Keratinocyte (primary cell): ENCODE measurements at regions not wholly inside any gene's neighbourhood (a gene's known extent, or its start where the extent isn't known, plus 50 kb on each side); places are given as distances from the start of the nearest gene placed in this dataset.

ENCODE experiments used
- DNase-seq: peaks from one replicate; pipeline ENCODE4 v3.0.0-alpha.2; 2011; ENCODE audit warnings: low read depth, missing footprints, low spot score
- FAIRE-seq: peaks from 2 replicates; lab custom pipeline; 2011; peaks lifted over from hg19 to GRCh38; lab: Jason Lieb, UNC
- H2AFZ ChIP-seq: 2 replicates; pipeline ENCODE4 v1.6.0; 2012; ENCODE audit warnings: low read length, control low read depth, inconsistent platforms; ENCODE audit not compliant: control insufficient read depth
- H3K27ac ChIP-seq: 2 replicates; pipeline ENCODE4 v1.5.1; 2011; ENCODE audit warnings: low read length; ENCODE audit not compliant: control insufficient read depth, insufficient read depth
- H3K27me3 ChIP-seq: 3 replicates; pipeline ENCODE4 v1.6.0; 2011; ENCODE audit warnings: low read length; ENCODE audit not compliant: control insufficient read depth, insufficient read depth; ENCODE audit errors: extremely low read depth
- H3K36me3 ChIP-seq, 2 experiments: 2 replicates in 1 of 2; 3 replicates in 1 of 2; pipeline ENCODE4 v1.5.1; 2011; ENCODE audit warnings: low read length in 2 of 2, mild to moderate bottlenecking in 1 of 2; ENCODE audit not compliant: control insufficient read depth in 2 of 2, insufficient read depth in 2 of 2; ENCODE audit errors: extremely low read depth in 1 of 2
- H3K4me1 ChIP-seq: 3 replicates; pipeline ENCODE4 v1.5.1; 2011; ENCODE audit warnings: low read length; ENCODE audit not compliant: control insufficient read depth, insufficient read depth; ENCODE audit errors: extremely low read depth
- H3K4me2 ChIP-seq: 3 replicates; pipeline ENCODE4 v1.6.0; 2011; ENCODE audit warnings: low read depth, low read length; ENCODE audit not compliant: control insufficient read depth, insufficient read depth; ENCODE audit errors: extremely low read depth
- H3K4me3 ChIP-seq, 3 experiments: fragments of 200-600 bp in 1 of 3; sonication (generic) in 1 of 3; 2 replicates in 2 of 3; 3 replicates in 1 of 3; pipeline ENCODE4 v1.5.1; 2011 to 2016; ENCODE audit warnings: low read length in 3 of 3, mild to moderate bottlenecking in 3 of 3, control low read depth in 2 of 3, inconsistent platforms in 1 of 3, low read depth in 1 of 3, mixed read lengths in 1 of 3, mixed run types in 1 of 3, moderate library complexity in 1 of 3; ENCODE audit not compliant: control insufficient read depth in 2 of 3, insufficient read depth in 2 of 3; ENCODE audit errors: extremely low read depth in 1 of 3
- H3K79me2 ChIP-seq: 2 replicates; pipeline ENCODE4 v1.6.0; 2012; ENCODE audit warnings: low read length; ENCODE audit not compliant: control insufficient read depth, insufficient read depth
- H3K9ac ChIP-seq: 3 replicates; pipeline ENCODE4 v1.6.0; 2011; ENCODE audit warnings: low read length; ENCODE audit not compliant: control insufficient read depth, insufficient read depth; ENCODE audit errors: extremely low read depth
- H3K9me1 ChIP-seq: 3 replicates; pipeline ENCODE4 v1.6.0; 2011; ENCODE audit warnings: low read length; ENCODE audit not compliant: control insufficient read depth, insufficient read depth; ENCODE audit errors: extremely low read depth
- H3K9me3 ChIP-seq: 2 replicates; pipeline ENCODE4 v1.5.1; 2012; ENCODE audit warnings: low read depth, low read length; ENCODE audit not compliant: control insufficient read depth
- H4K20me1 ChIP-seq: 3 replicates; pipeline ENCODE4 v1.6.0; 2011; ENCODE audit warnings: low read length; ENCODE audit not compliant: control insufficient read depth, insufficient read depth; ENCODE audit errors: extremely low read depth
- CTCF ChIP-seq, 3 experiments: IDR thresholded peaks in 1 of 3; conservative IDR thresholded peaks in 1 of 3; optimal IDR thresholded peaks in 1 of 3; 2 replicates in 2 of 3; 3 replicates in 1 of 3; pipeline versions ENCODE3 to v1.5.1; 2011; ENCODE audit warnings: low read length in 3 of 3, mild to moderate bottlenecking in 3 of 3, moderate library complexity in 2 of 3, control low read depth in 1 of 3, inconsistent platforms in 1 of 3; ENCODE audit not compliant: insufficient read depth in 2 of 3; ENCODE audit errors: extremely low read depth in 1 of 3
- EZH2 ChIP-seq: IDR thresholded peaks from one replicate; pipeline ENCODE4 v1.6.1; 2012; ENCODE audit warnings: inconsistent platforms, mild to moderate bottlenecking, low read length, moderate library complexity
- dilution Hi-C: fragments of 300-500 bp; cut with MboI; formaldehyde crosslinking; loops from one replicate; pipeline ENCODE4 v1.7.0; 2020; ENCODE audit warnings: low sequenced_read_pairs; ENCODE audit not compliant: extremely low pct_ligation_motif_present

GRCh38 chr4:153955327-153955726 is 166.4 kb upstream of the SFRP2 start:
- Histone ChIP-seq H3K79me2 (no peaks in the 10 kb centered on the region), H2AFZ (no peak overlapping the region), H3K27me3 (no peaks in the 10 kb centered on the region), H3K4me3 (no peak overlapping the region), H3K27ac (no peak overlapping the region), H3K4me2 (no peak overlapping the region), H3K9ac (no peak overlapping the region), H3K4me1 (no peaks in the 10 kb centered on the region), H3K36me3 (no peaks in the 10 kb centered on the region), H3K9me3 (no peaks in the 10 kb centered on the region), H3K9me1 (no peaks in the 10 kb centered on the region), H4K20me1 (no peaks in the 10 kb centered on the region)
- FAIRE-seq: no peak
- dilution Hi-C loops: no loop called here
- TF ChIP-seq CTCF (optimal IDR thresholded peaks at IDR 0.05 in 1 of 3, IDR thresholded peaks at IDR 0.05 in 1 of 3, conservative IDR thresholded peaks at IDR 0.05 in 1 of 3; ENCODE audit: extremely low read depth in 1 of 3, insufficient read depth in 2 of 3, low read length in 3 of 3) (no peak), EZH2 (no peak)
- DNase-seq: no peak

DNA sequence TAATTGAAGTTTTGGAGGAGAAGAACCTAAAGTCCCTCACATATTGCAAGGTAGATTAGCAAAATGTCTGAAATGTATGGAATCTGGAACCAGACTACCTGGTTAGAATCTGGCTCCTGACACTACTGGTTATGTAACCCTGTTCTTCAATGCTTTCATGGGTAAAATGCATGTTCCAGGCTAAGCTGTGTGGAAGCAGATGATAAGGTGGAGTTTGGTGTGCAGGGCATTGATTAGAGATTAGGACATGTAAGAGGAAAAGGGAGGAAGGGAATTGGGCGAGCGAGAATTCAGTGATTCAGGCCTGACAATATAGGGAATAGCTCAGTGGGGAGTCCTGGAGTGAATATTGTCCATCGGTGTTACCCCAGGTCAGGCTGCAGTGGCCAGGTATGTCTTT is 165.8 kb upstream of the SFRP2 start:
- DNase-seq (no peak), FAIRE-seq (no peak)
- TF ChIP-seq EZH2 (no peak), CTCF (optimal IDR thresholded peaks at IDR 0.05 in 1 of 3, IDR thresholded peaks at IDR 0.05 in 1 of 3, conservative IDR thresholded peaks at IDR 0.05 in 1 of 3; ENCODE audit: extremely low read depth in 1 of 3, insufficient read depth in 2 of 3, low read length in 3 of 3) (no peak)
- Histone ChIP-seq H3K36me3 (no peaks in the 10 kb centered on the region), H3K9ac (no peak overlapping the region), H3K4me2 (no peak overlapping the region), H3K9me1 (no peaks in the 10 kb centered on the region), H2AFZ (no peak overlapping the region), H3K27ac (no peak overlapping the region), H3K79me2 (no peaks in the 10 kb centered on the region), H3K4me1 (no peaks in the 10 kb centered on the region), H3K27me3 (no peaks in the 10 kb centered on the region), H3K9me3 (no peaks in the 10 kb centered on the region), H3K4me3 (no peak overlapping the region), H4K20me1 (no peaks in the 10 kb centered on the region)
- dilution Hi-C loops: no loop called here
